ENCODE measurements at regions not wholly inside any gene's neighbourhood (a gene's known extent, or its start where the extent isn't known, plus 50 kb on each side); places are given as distances from the start of the nearest gene placed in this dataset.

- peaks cover 14% of the 10 kb centered on the region for H3K4me1 ChIP-seq (ENCODE audit: insufficient read depth)
- H3K9me3 ChIP-seq (ENCODE audit: low read depth): no peaks in the 10 kb centered on the region
- H3K79me2 ChIP-seq (ENCODE audit: insufficient read depth): no peaks in the 10 kb centered on the region
- no peak overlapping the region for H3K4me2 ChIP-seq (ENCODE audit: unreplicated experiment)
- no peaks in the 10 kb centered on the region; the same call in 1 of the 2 replicates for H3K9me2 ChIP-seq (ENCODE audit: insufficient read depth)
- no peaks in the 10 kb centered on the region for H3K27me3 ChIP-seq (replicated peaks; ENCODE audit: insufficient read depth)
- H3K9ac ChIP-seq: no peak overlapping the region
- H2AFZ ChIP-seq: no peak overlapping the region
- peaks cover 24% of the 10 kb centered on the region for H3F3A ChIP-seq (ENCODE audit: insufficient read depth)
- in situ Hi-C loops (cut with MboI): no loop called here
- DNase-seq: no peak
- H3K27ac ChIP-seq: no peak overlapping the region
- H4K20me1 ChIP-seq (ENCODE audit: insufficient read depth): no peaks in the 10 kb centered on the region
- 76 to 81% methylated on average over 1 of the region's 1 CpG for WGBS, 2 experiments (ENCODE audit: low coverage in 1 of 2, low lambda C conversion rate in 2 of 2, missing lambda C conversion rate in 2 of 2)
- TF ChIP-seq EZH2 (IDR thresholded peaks at IDR 0.05; ENCODE audit: insufficient read depth, poor library complexity, severe bottlenecking): no peak
- no peak for TF ChIP-seq EZH2phosphoT487 (IDR thresholded peaks at IDR 0.05; ENCODE audit: insufficient read depth, low read depth)
- H3K4me3 ChIP-seq: no peak overlapping the region
- no peaks in the 10 kb centered on the region for H3K36me3 ChIP-seq (ENCODE audit: low read depth)
These were observed 165.5 kb downstream of the POSTN start for GRCh38 chr13:37433086-37433485.

GRCh38 chr13:37429976-37430375 lies 168.6 kb downstream of the POSTN start:
- Histone ChIP-seq H3K27ac (peak overlapping the region; percentile 69), H4K20me1 (ENCODE audit: insufficient read depth) (no peaks in the 10 kb centered on the region), H3K4me1 (ENCODE audit: insufficient read depth) (peaks cover 14% of the 10 kb centered on the region), H3K9me3 (ENCODE audit: low read depth) (no peaks in the 10 kb centered on the region), H3K9ac (no peak overlapping the region), H3K79me2 (ENCODE audit: insufficient read depth) (no peaks in the 10 kb centered on the region), H3K36me3 (ENCODE audit: low read depth) (no peaks in the 10 kb centered on the region), H3F3A (ENCODE audit: insufficient read depth) (peaks cover 24% of the 10 kb centered on the region), H3K9me2 (ENCODE audit: insufficient read depth) (no peaks in the 10 kb centered on the region; the same call in 1 of the 2 replicates), H2AFZ (peak overlapping the region; percentile 42), H3K4me3 (no peak overlapping the region), H3K27me3 (replicated peaks; ENCODE audit: insufficient read depth) (no peaks in the 10 kb centered on the region), H3K4me2 (ENCODE audit: unreplicated experiment) (peak overlapping the region; percentile 9)
- DNase-seq: peak; percentile 95
- 13 to 14% methylated on average over 2 of the region's 2 CpGs for WGBS, 2 experiments (ENCODE audit: low coverage in 1 of 2, low lambda C conversion rate in 2 of 2, missing lambda C conversion rate in 2 of 2)
- TF ChIP-seq EZH2phosphoT487 (IDR thresholded peaks at IDR 0.05; ENCODE audit: insufficient read depth, low read depth) (no peak), EZH2 (IDR thresholded peaks at IDR 0.05; ENCODE audit: insufficient read depth, poor library complexity, severe bottlenecking) (no peak)
- in situ Hi-C loops (cut with MboI): no loop called here

- Histone ChIP-seq H3K9me2 (ENCODE audit: insufficient read depth) (no peaks in the 10 kb centered on the region; the same call in 1 of the 2 replicates), H3K9ac (no peak overlapping the region), H3K27ac (no peak overlapping the region), H3K4me1 (ENCODE audit: insufficient read depth) (peaks cover 14% of the 10 kb centered on the region), H4K20me1 (ENCODE audit: insufficient read depth) (no peaks in the 10 kb centered on the region), H3F3A (ENCODE audit: insufficient read depth) (peaks cover 24% of the 10 kb centered on the region), H3K27me3 (replicated peaks; ENCODE audit: insufficient read depth) (no peaks in the 10 kb centered on the region), H2AFZ (no peak overlapping the region), H3K79me2 (ENCODE audit: insufficient read depth) (no peaks in the 10 kb centered on the region), H3K9me3 (ENCODE audit: low read depth) (no peaks in the 10 kb centered on the region), H3K4me2 (ENCODE audit: unreplicated experiment) (no peak overlapping the region), H3K4me3 (no peak overlapping the region), H3K36me3 (ENCODE audit: low read depth) (no peaks in the 10 kb centered on the region)
- TF ChIP-seq EZH2phosphoT487 (IDR thresholded peaks at IDR 0.05; ENCODE audit: insufficient read depth, low read depth) (no peak), EZH2 (IDR thresholded peaks at IDR 0.05; ENCODE audit: insufficient read depth, poor library complexity, severe bottlenecking) (no peak)
- in situ Hi-C loops (cut with MboI): no loop called here
- WGBS, 2 experiments (ENCODE audit: low coverage in 1 of 2, low lambda C conversion rate in 2 of 2, missing lambda C conversion rate in 2 of 2): 77 to 82% methylated on average over 3 of the region's 3 CpGs
- DNase-seq: no peak
These were observed 170.6 kb downstream of the POSTN start for GRCh38 chr13:37427843-37428494.

- Histone ChIP-seq H3K27me3 (replicated peaks; ENCODE audit: insufficient read depth) (no peaks in the 10 kb centered on the region), H3K27ac (no peak overlapping the region), H3K4me2 (ENCODE audit: unreplicated experiment) (no peak overlapping the region), H3K9ac (no peak overlapping the region), H3K9me3 (ENCODE audit: low read depth) (no peaks in the 10 kb centered on the region), H3F3A (ENCODE audit: insufficient read depth) (no peaks in the 10 kb centered on the region), H4K20me1 (ENCODE audit: insufficient read depth) (no peaks in the 10 kb centered on the region), H3K36me3 (ENCODE audit: low read depth) (no peaks in the 10 kb centered on the region), H3K4me1 (ENCODE audit: insufficient read depth) (no peaks in the 10 kb centered on the region), H2AFZ (no peak overlapping the region), H3K4me3 (no peak overlapping the region), H3K79me2 (ENCODE audit: insufficient read depth) (no peaks in the 10 kb centered on the region), H3K9me2 (ENCODE audit: insufficient read depth) (no peaks in the 10 kb centered on the region)
- 61 to 63% methylated on average over 2 of the region's 2 CpGs for WGBS, 2 experiments (ENCODE audit: low coverage in 1 of 2, low lambda C conversion rate in 2 of 2, missing lambda C conversion rate in 2 of 2)
- in situ Hi-C loops (cut with MboI): no loop called here
- TF ChIP-seq EZH2phosphoT487 (IDR thresholded peaks at IDR 0.05; ENCODE audit: insufficient read depth, low read depth) (no peak), EZH2 (IDR thresholded peaks at IDR 0.05; ENCODE audit: insufficient read depth, poor library complexity, severe bottlenecking) (no peak)
- peak; percentile 64 for DNase-seq
These were observed 180.1 kb downstream of the POSTN start for GRCh38 chr13:37418490-37418889.
